Bronchial epithelial cell (primary cell): ENCODE measurements at regions not wholly inside any gene's neighbourhood (a gene's known extent, or its start where the extent isn't known, plus 50 kb on each side); places are given as distances from the start of the nearest gene placed in this dataset.

Source experiments
- DNase-seq: peaks from one replicate; pipeline ENCODE4 v3.0.0-alpha.2; 2010; ENCODE audit warnings: low read depth
- FAIRE-seq: peaks from 2 replicates; lab custom pipeline; 2011; peaks lifted over from hg19 to GRCh38; lab: Jason Lieb, UNC
- H3K27me3 ChIP-seq: 2 replicates; pipeline ENCODE4 v1.5.1; 2011; ENCODE audit warnings: low read length; ENCODE audit not compliant: control insufficient read depth, insufficient read depth
- H3K36me3 ChIP-seq: 2 replicates; pipeline ENCODE4 v1.5.1; 2011; ENCODE audit warnings: low read length; ENCODE audit not compliant: control insufficient read depth, insufficient read depth
- H3K4me3 ChIP-seq: 2 replicates; pipeline ENCODE4 v1.5.1; 2011; ENCODE audit warnings: mild to moderate bottlenecking, low read depth, low read length, control low read depth
- CTCF ChIP-seq: IDR thresholded peaks from 2 replicates; pipeline ENCODE4 v1.5.1; 2011; ENCODE audit warnings: mild to moderate bottlenecking, moderate library complexity, low read length, control low read depth, inconsistent platforms; ENCODE audit not compliant: insufficient read depth, severe bottlenecking

DNA sequence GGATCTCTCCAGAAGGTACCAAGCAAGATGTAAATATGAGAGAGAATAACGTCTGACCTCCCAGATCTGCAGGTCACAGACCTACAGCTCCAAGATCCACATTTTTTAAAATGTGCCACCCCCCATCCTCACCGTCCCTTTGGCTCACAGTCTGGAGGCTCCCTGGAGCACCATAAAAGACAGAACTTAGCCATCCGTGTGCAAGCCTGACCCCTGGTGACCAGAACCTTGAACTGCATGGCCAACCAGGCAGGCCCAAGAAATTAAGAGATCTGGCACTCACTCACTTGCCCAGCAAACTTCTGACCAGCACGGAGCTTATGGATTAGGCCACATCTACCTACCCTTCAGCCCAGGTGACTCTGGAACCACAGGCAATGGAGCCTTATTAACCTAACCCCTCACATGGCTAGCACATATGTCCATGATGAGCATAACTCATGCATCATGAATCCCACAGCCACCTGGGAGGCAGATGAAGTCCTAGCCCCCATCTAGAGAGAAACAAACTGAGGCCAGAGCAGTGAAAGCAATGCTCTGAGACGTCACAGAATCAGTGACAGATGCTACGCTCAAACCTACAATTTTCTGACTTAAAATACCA lies 275.3 kb downstream of the UACA start:
- peaks cover 16% of the 10 kb centered on the region for H3K27me3 ChIP-seq
- FAIRE-seq = no peak

DNA sequence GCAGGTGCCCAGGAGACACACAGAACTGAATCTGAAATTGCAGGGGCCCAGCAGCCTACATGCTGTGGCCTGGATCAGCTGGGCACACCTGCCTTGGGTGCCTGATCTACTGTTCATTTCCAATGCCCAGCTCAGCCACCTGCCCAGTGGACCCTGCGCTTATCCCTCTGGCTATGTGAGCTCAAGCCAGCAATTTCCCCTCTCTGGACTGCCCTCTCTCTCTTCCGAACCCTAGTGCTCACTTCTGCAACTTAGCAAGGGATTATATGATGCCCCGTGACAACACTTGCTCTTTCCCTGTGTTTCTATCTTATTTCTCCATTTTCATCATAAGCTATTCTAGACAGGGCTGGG lies 276.0 kb downstream of the UACA start:
- no peak for TF ChIP-seq CTCF
- Histone ChIP-seq H3K4me3 (no peak overlapping the region), H3K36me3 (no peaks in the 10 kb centered on the region), H3K27me3 (peaks cover 20% of the 10 kb centered on the region)
- FAIRE-seq (no peak), DNase-seq (no peak)

More for the DNA sequence above, 275.3 kb downstream of the UACA start:
- H3K4me3 ChIP-seq = no peak overlapping the region
- peak; percentile 95 for TF ChIP-seq CTCF
- DNase-seq = peak; percentile 56
- no peaks in the 10 kb centered on the region for H3K36me3 ChIP-seq

- peaks cover 20% of the 10 kb centered on the region for H3K27me3 ChIP-seq
- no peak for FAIRE-seq
- no peak for TF ChIP-seq CTCF
- H3K4me3 ChIP-seq = no peak overlapping the region
- no peaks in the 10 kb centered on the region for H3K36me3 ChIP-seq
- DNase-seq = peak; percentile 74
These were observed 276.6 kb downstream of the UACA start for GRCh38 chr15:70486451-70487386.

- Histone ChIP-seq H3K27me3 (peaks cover 20% of the 10 kb centered on the region), H3K36me3 (no peaks in the 10 kb centered on the region), H3K4me3 (no peak overlapping the region)
- FAIRE-seq = no peak
- no peak for DNase-seq
- no peak for TF ChIP-seq CTCF
These were observed 277.3 kb downstream of the UACA start for GRCh38 chr15:70486012-70486411.

DNA sequence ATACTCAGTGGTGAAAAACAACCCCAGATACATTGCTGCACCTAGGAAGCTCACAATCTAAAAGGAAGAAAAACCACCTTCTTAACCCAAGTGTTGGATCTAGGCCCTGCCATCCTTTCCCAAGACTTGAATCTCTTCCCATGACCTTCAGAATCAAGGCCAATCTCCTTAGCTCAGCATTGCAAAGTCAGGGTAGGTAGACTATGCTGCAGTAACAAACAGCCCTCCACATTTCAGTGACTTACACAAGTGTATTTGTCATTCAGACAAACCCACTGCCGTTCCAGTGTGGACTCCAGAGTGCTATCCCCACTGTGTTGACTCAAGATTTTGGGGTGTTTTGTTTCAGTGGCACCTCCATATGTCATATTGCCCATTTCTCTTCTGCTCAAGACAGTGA lies 278.4 kb downstream of the UACA start:
- DNase-seq = no peak
- no peak for FAIRE-seq
- peaks cover 20% of the 10 kb centered on the region for H3K27me3 ChIP-seq
- TF ChIP-seq CTCF = no peak
- no peak overlapping the region for H3K4me3 ChIP-seq
- H3K36me3 ChIP-seq = no peaks in the 10 kb centered on the region
